NCI-H1092 treated with DMSO at 0.1 percent for 48 hours (cell line): ENCODE measurements at regions not wholly inside any gene's neighbourhood (a gene's known extent, or its start where the extent isn't known, plus 50 kb on each side); places are given as distances from the start of the nearest gene placed in this dataset.
"Not testable (repeated sequence)": the region's sequence is repeated elsewhere in the genome, so short reads cannot be mapped to it uniquely, and the experiment has no call there.

Experiments
- DNase-seq: peaks from one replicate; lab custom pipeline; 2025; lab: John Stamatoyannopoulos, UW

GRCh38 chr1:223961985-223962384 is 116.2 kb upstream of the TP53BP2 start:
- not testable (repeated sequence) for DNase-seq

- not testable (repeated sequence) for DNase-seq
Measured at GRCh38 chr1:223952801-223953200, 107.1 kb upstream of the TP53BP2 start.

- not testable (repeated sequence) for DNase-seq
Measured at GRCh38 chr1:223951551-223951950, 105.8 kb upstream of the TP53BP2 start.

- DNase-seq: not testable (repeated sequence)
Measured at GRCh38 chr1:223949944-223950343, 104.2 kb upstream of the TP53BP2 start.

GRCh38 chr1:223948041-223948440 is 102.3 kb upstream of the TP53BP2 start:
- not testable (repeated sequence) for DNase-seq

GRCh38 chr1:223936592-223936991 is 90.8 kb upstream of the TP53BP2 start:
- DNase-seq: not testable (repeated sequence)

- DNase-seq: not testable (repeated sequence)
Measured at GRCh38 chr1:223931476-223931875, 85.7 kb upstream of the TP53BP2 start.

GRCh38 chr1:223920805-223921204 is 75.1 kb upstream of the TP53BP2 start:
- DNase-seq: not testable (repeated sequence)

- not testable (repeated sequence) for DNase-seq
Measured at GRCh38 chr1:223915476-223915875, 69.7 kb upstream of the TP53BP2 start.

GRCh38 chr1:223913715-223914114 is 68.0 kb upstream of the TP53BP2 start:
- not testable (repeated sequence) for DNase-seq

GRCh38 chr1:223907943-223908587 is 62.3 kb upstream of the TP53BP2 start:
- DNase-seq: not testable (repeated sequence)

- DNase-seq: not testable (repeated sequence)
Measured at GRCh38 chr1:223903221-223903620, 57.5 kb upstream of the TP53BP2 start.

GRCh38 chr1:223899775-223900174 is 54.0 kb upstream of the TP53BP2 start:
- DNase-seq: not testable (repeated sequence)

GRCh38 chr1:223897097-223897496 is 51.4 kb upstream of the TP53BP2 start:
- DNase-seq: not testable (repeated sequence)

- DNase-seq: not testable (repeated sequence)
Measured at GRCh38 chr1:223895950-223896349, 50.2 kb upstream of the TP53BP2 start.
